Stimulated activated naive CD8-positive, alpha-beta T cell treated with anti-CD3 and anti-CD28 coated beads, Interleukin-15, Interleukin-2, amounts not matched to agents 100 ng/mL and 50 ng/mL, for 24 hours (primary cell): ENCODE measurements at regions not wholly inside any gene's neighbourhood (a gene's known extent, or its start where the extent isn't known, plus 50 kb on each side); places are given as distances from the start of the nearest gene placed in this dataset.
"Not testable (repeated sequence)": the region's sequence is repeated elsewhere in the genome, so short reads cannot be mapped to it uniquely, and the experiment has no call there.

Source experiments
- H3K27ac Mint-ChIP-seq: one replicate; pipeline ENCODE4 v1.8.0; 2021; ENCODE audit warnings: mild to moderate bottlenecking, mixed read lengths
- H3K27me3 Mint-ChIP-seq: one replicate; pipeline ENCODE4 v1.8.0; 2021; ENCODE audit warnings: mixed read lengths
- H3K36me3 Mint-ChIP-seq: one replicate; pipeline ENCODE4 v1.8.0; 2021; ENCODE audit warnings: low read depth, mixed read lengths
- H3K4me1 Mint-ChIP-seq: one replicate; pipeline ENCODE4 v1.8.0; 2021; ENCODE audit warnings: low read depth, mixed read lengths
- H3K4me3 Mint-ChIP-seq: one replicate; pipeline ENCODE4 v1.8.0; 2021; ENCODE audit warnings: mild to moderate bottlenecking, mixed read lengths
- H3K9me3 Mint-ChIP-seq: one replicate; pipeline ENCODE4 v1.8.0; 2021; ENCODE audit warnings: mixed read lengths

DNA sequence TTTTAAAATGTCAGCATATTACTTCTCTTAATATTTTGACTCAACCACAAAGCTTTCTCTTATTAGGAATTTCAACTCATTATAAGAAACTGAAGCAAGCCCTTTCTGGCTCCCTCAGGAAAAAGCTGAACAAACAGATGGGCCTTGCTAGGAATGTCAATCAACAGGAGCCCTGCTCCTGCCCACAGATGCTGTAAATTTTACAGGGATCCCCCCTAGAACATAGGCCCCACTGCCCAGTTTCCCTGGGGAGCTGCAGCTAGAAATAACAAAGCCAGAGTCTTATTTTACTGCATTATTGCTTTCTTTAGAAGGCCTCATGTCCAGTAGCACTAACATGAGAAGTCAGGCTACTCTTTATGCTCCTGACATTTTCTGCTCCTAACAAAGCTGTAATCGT lies 103.8 kb downstream of the PCSK1 start:
- Mint-ChIP-seq H3K9me3 (peaks cover 3% of the 10 kb centered on the region), H3K27me3 (peaks cover 23% of the 10 kb centered on the region), H3K36me3 (no peaks in the 10 kb centered on the region), H3K4me3 (no peak overlapping the region), H3K4me1 (peaks cover 16% of the 10 kb centered on the region), H3K27ac (no peak overlapping the region)

GRCh38 chr5:96327722-96328121 lies 105.3 kb downstream of the PCSK1 start:
- peaks cover 16% of the 10 kb centered on the region for H3K4me1 Mint-ChIP-seq
- H3K36me3 Mint-ChIP-seq = no peaks in the 10 kb centered on the region
- H3K4me3 Mint-ChIP-seq = no peak overlapping the region
- peaks cover 30% of the 10 kb centered on the region for H3K27me3 Mint-ChIP-seq
- H3K9me3 Mint-ChIP-seq = peaks cover 3% of the 10 kb centered on the region
- H3K27ac Mint-ChIP-seq = no peak overlapping the region

- H3K27me3 Mint-ChIP-seq = peaks cover 29% of the 10 kb centered on the region
- peaks cover 16% of the 10 kb centered on the region for H3K4me1 Mint-ChIP-seq
- no peak overlapping the region for H3K27ac Mint-ChIP-seq
- H3K36me3 Mint-ChIP-seq = no peaks in the 10 kb centered on the region
- no peak overlapping the region for H3K4me3 Mint-ChIP-seq
- H3K9me3 Mint-ChIP-seq = peaks cover 3% of the 10 kb centered on the region
These were observed 106.1 kb downstream of the PCSK1 start for GRCh38 chr5:96326902-96327301.

GRCh38 chr5:96324708-96325107 lies 108.3 kb downstream of the PCSK1 start:
- H3K4me3 Mint-ChIP-seq = no peak overlapping the region
- no peak overlapping the region for H3K27ac Mint-ChIP-seq
- H3K4me1 Mint-ChIP-seq = peaks cover 1% of the 10 kb centered on the region
- H3K36me3 Mint-ChIP-seq = no peaks in the 10 kb centered on the region
- peaks cover 24% of the 10 kb centered on the region for H3K27me3 Mint-ChIP-seq
- H3K9me3 Mint-ChIP-seq = peaks cover 3% of the 10 kb centered on the region

DNA sequence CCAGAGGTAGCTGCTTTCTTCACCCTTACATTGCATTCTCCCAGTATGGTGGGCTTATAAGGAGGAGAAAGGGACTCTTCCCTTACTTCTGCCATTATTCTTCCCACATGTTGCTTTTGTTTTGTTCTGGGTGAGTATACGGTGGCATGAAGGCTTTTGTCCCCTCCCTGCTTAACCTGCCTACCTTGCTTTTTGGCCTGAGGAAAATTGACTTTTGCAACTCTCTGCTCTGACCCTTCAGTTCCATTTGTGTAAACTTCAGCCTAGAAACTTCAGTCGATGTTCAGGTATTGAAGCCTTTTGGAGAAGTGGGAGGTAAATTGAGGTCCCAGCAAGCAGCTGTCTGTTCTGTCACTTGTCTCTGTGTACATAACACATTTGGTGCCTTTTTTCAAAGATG lies 110.2 kb downstream of the PCSK1 start:
- Mint-ChIP-seq H3K9me3 (peaks cover 3% of the 10 kb centered on the region), H3K4me1 (no peaks in the 10 kb centered on the region), H3K27me3 (peaks cover 24% of the 10 kb centered on the region), H3K27ac (no peak overlapping the region), H3K36me3 (no peaks in the 10 kb centered on the region), H3K4me3 (no peak overlapping the region)

DNA sequence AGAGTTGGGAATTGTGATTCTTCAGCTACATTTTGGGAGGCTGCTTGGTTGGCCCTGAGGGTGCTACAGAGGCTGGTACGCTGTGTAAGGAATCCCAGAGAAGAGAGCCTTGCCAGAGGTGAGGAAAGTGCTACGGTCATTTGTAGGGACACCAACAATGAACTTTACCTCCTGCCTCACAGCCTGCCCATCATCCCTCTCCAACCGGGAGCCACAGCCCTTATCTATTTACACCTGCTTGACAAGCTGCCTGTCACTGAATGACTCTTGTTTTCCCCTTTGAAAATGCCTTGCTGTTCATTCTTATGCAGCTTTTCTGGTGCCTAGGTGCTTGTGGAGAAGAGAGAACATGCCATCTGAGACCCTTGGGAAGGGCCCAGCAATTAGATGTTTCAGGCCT lies 110.8 kb downstream of the PCSK1 start:
- H3K9me3 Mint-ChIP-seq = peaks cover 3% of the 10 kb centered on the region
- no peak overlapping the region for H3K27ac Mint-ChIP-seq
- no peak overlapping the region for H3K4me3 Mint-ChIP-seq
- H3K27me3 Mint-ChIP-seq = peaks cover 24% of the 10 kb centered on the region
- H3K4me1 Mint-ChIP-seq = no peaks in the 10 kb centered on the region
- no peaks in the 10 kb centered on the region for H3K36me3 Mint-ChIP-seq

GRCh38 chr5:96321345-96321744 lies 111.7 kb downstream of the PCSK1 start:
- Mint-ChIP-seq H3K27ac (no peak overlapping the region), H3K4me1 (no peaks in the 10 kb centered on the region), H3K27me3 (peaks cover 24% of the 10 kb centered on the region), H3K9me3 (peaks cover 3% of the 10 kb centered on the region), H3K4me3 (no peak overlapping the region), H3K36me3 (no peaks in the 10 kb centered on the region)

DNA sequence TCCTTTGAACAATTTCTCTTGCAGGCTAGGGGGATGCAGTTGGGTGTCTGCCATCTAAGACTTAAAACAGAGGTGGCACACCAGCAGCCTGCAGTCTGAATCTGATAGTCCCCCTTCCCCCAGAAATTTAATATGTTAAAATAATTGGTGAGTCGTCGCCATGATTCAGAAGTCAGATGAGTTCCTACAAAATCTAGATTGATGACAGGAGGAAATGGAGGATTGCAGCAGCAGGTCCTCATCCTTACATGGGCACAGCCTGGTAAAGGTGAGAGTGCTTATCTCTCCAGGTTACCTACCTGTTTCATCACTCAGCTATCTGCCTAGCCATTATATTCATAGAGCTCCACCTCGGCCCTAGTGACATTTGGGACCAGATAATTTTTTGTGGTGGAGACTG lies 112.3 kb downstream of the PCSK1 start:
- no peak overlapping the region for H3K4me3 Mint-ChIP-seq
- no peaks in the 10 kb centered on the region for H3K36me3 Mint-ChIP-seq
- H3K27me3 Mint-ChIP-seq = peaks cover 18% of the 10 kb centered on the region
- no peaks in the 10 kb centered on the region for H3K4me1 Mint-ChIP-seq
- no peaks in the 10 kb centered on the region for H3K9me3 Mint-ChIP-seq
- no peak overlapping the region for H3K27ac Mint-ChIP-seq

- not testable (repeated sequence) for H3K4me3 Mint-ChIP-seq, H3K27ac Mint-ChIP-seq, H3K36me3 Mint-ChIP-seq, H3K4me1 Mint-ChIP-seq, H3K9me3 Mint-ChIP-seq
- peaks cover 18% of the 10 kb centered on the region for H3K27me3 Mint-ChIP-seq
These were observed 112.9 kb downstream of the PCSK1 start for GRCh38 chr5:96319981-96320739.

DNA sequence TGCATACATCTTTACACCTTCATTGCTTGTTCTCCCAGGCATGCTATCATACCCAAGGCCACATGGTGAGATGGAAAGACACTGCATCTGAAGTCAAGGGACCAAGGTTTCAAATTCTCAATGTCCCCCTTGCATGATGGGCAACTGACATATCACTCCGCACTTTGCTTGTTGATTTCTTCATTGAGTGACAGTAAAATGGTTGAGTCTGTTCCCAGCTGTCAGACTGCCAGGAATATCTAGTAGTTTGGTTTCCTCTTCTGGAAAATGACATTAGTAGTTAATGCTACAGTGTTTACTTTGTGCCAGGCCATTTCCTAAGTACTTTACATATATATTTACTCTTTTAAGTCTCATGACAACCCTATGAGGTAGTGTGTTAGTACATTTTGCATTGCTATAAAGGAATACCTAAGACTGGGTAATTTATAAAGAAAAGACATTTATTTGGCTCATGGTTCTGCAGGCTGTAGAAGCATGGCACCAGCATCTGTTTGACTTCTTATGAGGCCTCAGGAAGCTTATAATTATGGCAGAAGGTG lies 114.4 kb downstream of the PCSK1 start:
- Mint-ChIP-seq H3K27me3 (peaks cover 13% of the 10 kb centered on the region), H3K4me1 (no peaks in the 10 kb centered on the region), H3K36me3 (no peaks in the 10 kb centered on the region), H3K27ac (no peak overlapping the region), H3K4me3 (no peak overlapping the region), H3K9me3 (no peaks in the 10 kb centered on the region)

DNA sequence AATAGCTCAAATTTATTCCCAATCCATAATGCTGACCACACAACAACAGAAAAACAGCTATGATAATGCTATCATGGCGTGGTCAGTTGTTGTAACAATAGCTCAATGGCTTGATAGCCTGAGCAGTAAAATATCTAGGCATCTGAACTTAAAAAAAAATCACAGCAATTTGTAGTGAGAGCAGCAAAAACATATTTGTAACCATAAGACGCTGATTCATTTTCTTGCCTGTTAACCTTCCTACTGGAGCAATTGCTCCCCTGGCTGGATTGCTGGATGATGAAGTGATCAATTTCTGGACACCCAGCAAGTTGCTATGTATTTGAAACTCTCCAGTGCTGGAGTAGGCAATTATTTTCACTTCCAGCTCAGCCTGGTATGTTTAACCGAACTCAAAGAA lies 115.1 kb downstream of the PCSK1 start:
- Mint-ChIP-seq H3K9me3 (no peaks in the 10 kb centered on the region), H3K27me3 (peaks cover 11% of the 10 kb centered on the region), H3K27ac (no peak overlapping the region), H3K36me3 (no peaks in the 10 kb centered on the region), H3K4me3 (no peak overlapping the region), H3K4me1 (no peaks in the 10 kb centered on the region)

DNA sequence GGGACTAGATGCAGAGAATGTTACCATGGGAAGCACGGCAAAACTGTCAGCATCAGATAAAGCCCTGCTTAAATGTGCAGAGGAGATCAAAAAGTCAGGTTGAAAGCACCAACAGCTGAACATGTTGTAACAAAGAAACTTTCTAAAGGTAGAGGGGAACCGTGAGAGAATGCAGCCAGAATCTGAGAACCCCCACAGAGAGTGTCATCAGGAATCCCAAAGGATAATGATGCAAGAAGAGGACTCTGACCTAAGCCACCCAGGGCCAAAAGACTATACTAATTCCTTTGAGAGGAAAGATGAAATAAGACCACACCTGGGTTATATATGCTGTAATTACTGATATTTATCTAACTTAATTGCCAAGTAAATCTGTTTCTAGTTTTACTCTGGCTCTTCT lies 116.6 kb downstream of the PCSK1 start:
- Mint-ChIP-seq H3K4me1 (no peaks in the 10 kb centered on the region), H3K27me3 (peaks cover 18% of the 10 kb centered on the region), H3K4me3 (no peak overlapping the region), H3K36me3 (no peaks in the 10 kb centered on the region), H3K27ac (no peak overlapping the region), H3K9me3 (peaks cover 4% of the 10 kb centered on the region)

- Mint-ChIP-seq H3K36me3 (no peaks in the 10 kb centered on the region), H3K4me3 (no peak overlapping the region), H3K27ac (no peak overlapping the region), H3K27me3 (peaks cover 20% of the 10 kb centered on the region), H3K9me3 (peaks cover 7% of the 10 kb centered on the region), H3K4me1 (no peaks in the 10 kb centered on the region)
These were observed 117.0 kb downstream of the PCSK1 start for GRCh38 chr5:96316017-96316416.

DNA sequence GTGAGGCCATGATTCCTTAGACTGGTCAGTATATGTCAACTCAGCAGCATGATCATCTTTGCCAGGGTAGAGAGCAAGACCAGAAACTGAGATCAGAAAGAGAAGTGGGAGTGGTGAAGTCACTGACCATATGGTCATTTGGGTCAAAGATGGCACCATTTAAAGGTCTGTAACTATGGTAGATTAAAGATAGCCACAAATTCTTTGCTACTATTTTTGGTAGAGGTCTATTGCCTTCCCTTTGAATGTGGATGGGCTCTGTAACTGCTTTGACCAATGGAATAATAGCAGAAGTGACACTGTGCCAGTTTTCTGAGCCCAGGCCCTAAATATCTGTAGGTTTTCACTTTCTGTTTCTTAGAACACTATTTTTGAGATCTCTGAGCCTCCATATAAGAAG lies 117.6 kb downstream of the PCSK1 start:
- no peaks in the 10 kb centered on the region for H3K36me3 Mint-ChIP-seq
- H3K27ac Mint-ChIP-seq = no peak overlapping the region
- H3K4me3 Mint-ChIP-seq = no peak overlapping the region
- peaks cover 26% of the 10 kb centered on the region for H3K27me3 Mint-ChIP-seq
- H3K4me1 Mint-ChIP-seq = no peaks in the 10 kb centered on the region
- H3K9me3 Mint-ChIP-seq = peaks cover 12% of the 10 kb centered on the region

DNA sequence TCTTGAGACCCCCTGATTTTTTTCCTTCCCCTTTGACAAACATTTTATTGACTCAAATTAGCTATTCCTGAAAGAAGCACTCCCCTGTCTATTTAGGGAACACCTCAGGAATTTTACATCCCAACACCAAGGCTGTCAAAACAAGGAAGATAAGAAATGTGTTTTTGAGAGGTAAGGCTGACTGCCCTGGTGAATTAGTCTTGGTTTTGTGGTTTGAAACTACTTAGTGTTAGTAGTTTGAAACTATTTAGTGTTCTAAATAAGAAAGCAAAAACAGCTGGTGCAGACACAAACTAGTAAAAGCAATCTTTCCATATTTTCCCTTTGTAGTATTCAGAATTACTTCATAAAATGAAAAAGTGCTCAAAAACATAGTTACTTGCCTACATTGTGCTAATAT lies 120.7 kb downstream of the PCSK1 start:
- Mint-ChIP-seq H3K27me3 (peaks cover 31% of the 10 kb centered on the region), H3K27ac (no peak overlapping the region), H3K4me3 (no peak overlapping the region), H3K9me3 (peaks cover 17% of the 10 kb centered on the region), H3K36me3 (no peaks in the 10 kb centered on the region), H3K4me1 (no peaks in the 10 kb centered on the region)

DNA sequence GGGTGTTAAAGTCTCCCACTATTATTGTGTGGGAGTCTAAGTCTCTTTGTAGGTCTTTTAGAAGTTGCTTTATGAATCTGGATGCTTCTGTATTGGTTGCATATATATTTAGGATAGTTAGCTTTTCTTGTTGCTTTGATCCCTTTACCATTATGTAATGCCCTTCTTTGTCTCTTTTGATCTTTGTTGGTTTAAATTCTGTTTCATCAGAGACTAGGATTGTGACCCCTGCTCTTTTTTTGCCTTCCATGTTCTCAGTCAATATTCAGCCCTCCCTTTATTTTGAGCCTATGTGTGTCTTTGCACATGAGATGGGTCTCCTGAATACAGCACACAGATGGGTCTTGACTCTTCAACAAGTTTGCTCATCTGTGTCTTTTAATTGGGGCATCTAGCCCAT lies 126.0 kb downstream of the PCSK1 start:
- H3K4me1 Mint-ChIP-seq, H3K36me3 Mint-ChIP-seq, H3K4me3 Mint-ChIP-seq, H3K27ac Mint-ChIP-seq: not testable (repeated sequence)
- Mint-ChIP-seq H3K9me3 (peaks cover 30% of the 10 kb centered on the region), H3K27me3 (peaks cover 25% of the 10 kb centered on the region)
